Gastroesophageal sphincter (tissue), 3 donors: ENCODE measurements at regions not wholly inside any gene's neighbourhood (a gene's known extent, or its start where the extent isn't known, plus 50 kb on each side); places are given as distances from the start of the nearest gene placed in this dataset.

Experiments
- EP300 ChIP-seq: sonication (generic); formaldehyde crosslinking; IDR thresholded peaks from one replicate; pipeline ENCODE4 v1.6.1; 2017; ENCODE audit warnings: antibody characterized with exemption, mild to moderate bottlenecking
- POLR2A ChIP-seq, 2 donors: fragments of 450-650 bp; IDR thresholded peaks; one replicate each; pipeline ENCODE4 v1.6.1; 2017; ENCODE audit warnings: antibody characterized with exemption in 2 of 2, mild to moderate bottlenecking in 2 of 2, moderate library complexity in 1 of 2
- TF ChIP-seq, protein P1 (sequence below), 4 experiments: fragments of 200-600 bp in 2 of 4; fragments of 450-650 bp in 2 of 4; sonication (generic) in 1 of 4; IDR thresholded peaks; one replicate each; pipeline ENCODE4 v1.5.1; 2017 to 2019; ENCODE audit warnings: antibody characterized with exemption in 4 of 4, mild to moderate bottlenecking in 2 of 4, moderate library complexity in 2 of 4

DNA sequence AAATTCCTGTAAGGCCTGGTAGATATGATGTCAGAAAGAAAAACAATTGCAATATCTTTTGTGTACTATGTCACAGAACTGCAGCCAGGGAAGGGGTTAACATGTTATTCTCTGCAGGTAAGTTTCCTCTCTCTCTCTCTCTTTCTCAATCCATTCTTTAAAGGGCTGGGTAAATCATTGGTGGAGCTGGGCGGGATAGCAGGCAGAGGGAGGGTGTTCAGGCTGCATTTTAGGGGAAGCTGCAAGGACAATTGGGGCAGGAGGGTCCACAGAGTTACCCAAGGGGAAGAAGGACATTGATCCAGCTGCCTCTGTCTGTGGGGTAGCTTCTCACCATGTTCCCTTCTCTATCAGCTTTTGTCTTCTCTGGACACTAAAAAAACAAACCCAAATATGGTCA is 153.9 kb upstream of the BMPER start:
- TF ChIP-seq POLR2A (IDR thresholded peaks at IDR 0.05): no peak
- TF ChIP-seq, protein P1, sequence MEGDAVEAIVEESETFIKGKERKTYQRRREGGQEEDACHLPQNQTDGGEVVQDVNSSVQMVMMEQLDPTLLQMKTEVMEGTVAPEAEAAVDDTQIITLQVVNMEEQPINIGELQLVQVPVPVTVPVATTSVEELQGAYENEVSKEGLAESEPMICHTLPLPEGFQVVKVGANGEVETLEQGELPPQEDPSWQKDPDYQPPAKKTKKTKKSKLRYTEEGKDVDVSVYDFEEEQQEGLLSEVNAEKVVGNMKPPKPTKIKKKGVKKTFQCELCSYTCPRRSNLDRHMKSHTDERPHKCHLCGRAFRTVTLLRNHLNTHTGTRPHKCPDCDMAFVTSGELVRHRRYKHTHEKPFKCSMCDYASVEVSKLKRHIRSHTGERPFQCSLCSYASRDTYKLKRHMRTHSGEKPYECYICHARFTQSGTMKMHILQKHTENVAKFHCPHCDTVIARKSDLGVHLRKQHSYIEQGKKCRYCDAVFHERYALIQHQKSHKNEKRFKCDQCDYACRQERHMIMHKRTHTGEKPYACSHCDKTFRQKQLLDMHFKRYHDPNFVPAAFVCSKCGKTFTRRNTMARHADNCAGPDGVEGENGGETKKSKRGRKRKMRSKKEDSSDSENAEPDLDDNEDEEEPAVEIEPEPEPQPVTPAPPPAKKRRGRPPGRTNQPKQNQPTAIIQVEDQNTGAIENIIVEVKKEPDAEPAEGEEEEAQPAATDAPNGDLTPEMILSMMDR (IDR thresholded peaks at IDR 0.05): no peak
- no peak for TF ChIP-seq EP300
